Heart left ventricle (tissue), 16 donors: ENCODE measurements at regions not wholly inside any gene's neighbourhood (a gene's known extent, or its start where the extent isn't known, plus 50 kb on each side); places are given as distances from the start of the nearest gene placed in this dataset.

Experiments used
- ATAC-seq, 4 donors: fragments of 200-7000 bp; cut with Tn5 transposase; one replicate each; pipeline ENCODE4 v1.9.1; 2020 to 2022; ENCODE audit warnings: moderate library complexity in 4 of 4, mild to moderate bottlenecking in 3 of 4, moderate number of reproducible peaks in 1 of 4
- DNase-seq, 5 donors: peaks; one replicate each; pipeline ENCODE4 v3.0.0-alpha.2; 2020
- H3K27ac ChIP-seq, 12 donors: fragments of 200-600 bp; sonication (generic) in 4 of 12; one replicate each; pipeline versions ENCODE4 v1.5.0 to v1.8.0; 2016 to 2022; ENCODE audit warnings: mild to moderate bottlenecking in 2 of 12
- H3K27me3 ChIP-seq, 9 donors: fragments of 200-600 bp; sonication (generic) in 2 of 9; one replicate each; pipeline versions ENCODE4 v1.5.1 to v1.8.0; 2016 to 2022; ENCODE audit warnings: mild to moderate bottlenecking in 3 of 9
- H3K36me3 ChIP-seq, 9 donors: fragments of 200-600 bp; sonication (generic) in 2 of 9; one replicate each; pipeline versions ENCODE4 v1.5.0 to v1.8.0; 2018 to 2022; ENCODE audit warnings: mild to moderate bottlenecking in 2 of 9
- H3K4me1 ChIP-seq, 12 donors: fragments of 200-600 bp; sonication (generic) in 4 of 12; one replicate each; pipeline versions ENCODE4 v1.5.0 to v1.8.0; 2016 to 2022; ENCODE audit warnings: mild to moderate bottlenecking in 3 of 12
- H3K4me3 ChIP-seq, 12 donors: fragments of 200-600 bp; sonication (generic) in 4 of 12; one replicate each; pipeline versions ENCODE4 v1.5.0 to v1.8.0; 2017 to 2022; ENCODE audit warnings: mild to moderate bottlenecking in 9 of 12, moderate library complexity in 4 of 12
- H3K9me3 ChIP-seq, 12 donors: fragments of 200-600 bp; sonication (generic) in 4 of 12; one replicate each; pipeline versions ENCODE4 v1.5.0 to v1.8.0; 2016 to 2022; ENCODE audit warnings: mild to moderate bottlenecking in 1 of 12
- POLR2A ChIP-seq, 2 donors: fragments of 450-650 bp; IDR thresholded peaks; one replicate each; pipeline ENCODE4 v1.6.1; 2017; ENCODE audit warnings: antibody characterized with exemption in 2 of 2, mild to moderate bottlenecking in 2 of 2, moderate library complexity in 2 of 2
- WGBS, 4 donors: extraction: QIAGEN DNeasy Blood & Tissue Kit in 2 of 4; methylation state at CpG; one replicate each; pipeline versions ENCODE4 v1.1.5 to v1.1.7; 2013 to 2018; 5-methylcytosine and 5-hydroxymethylcytosine counted together
- intact Hi-C, 10 donors: fragments of 100-400 bp; cut with DNase I; formaldehyde crosslinking; loops; one replicate each; pipeline versions ENCODE4 v1.11.1 to v1.14.2; 2022
- TF ChIP-seq, protein P1 (sequence below), 12 donors: fragments of 200-600 bp; sonication (generic) in 4 of 12; IDR thresholded peaks; one replicate each; pipeline versions ENCODE4 v1.5.0 to v1.8.0; 2018 to 2022; ENCODE audit warnings: antibody characterized with exemption in 12 of 12, mild to moderate bottlenecking in 5 of 12
- donor health status: ischemic (EF 13 %, LVEDD 7.1; RV severe dilation, severe dysfunction).
- donor health status: healthy with polysubstance abuse.
- donor health status: DM: no; HTN: yes; CAD: no.
- donor health status: DM: no; HTN: no; CAD: no.
- donor health status: ischemic (EF 25% LVEDD 6.9; RV normal size, moderate dysfunction).
- donor health status: ischemic (EF 25% LVEDD 5.7; RV mildly dilated, moderate dysfunction).
- donor health status: healthy.
- donor health status: DM: yes; HTN: yes; CAD: no.
- donor health status: ischemic (EF 35%, LVEDD 5.7; RV mildly dilated, moderate dysfunction).
- donor health status: nonischemic (EF 11% LVEDD 7.7; RV severe dilation, severe dysfunction).
- donor health status: DM: yes; HTN: yes; CAD: no.
- donor health status: PGD.
- donor health status: ischemic (EF 29% LVEDD 5.4; RV normal size, mild dysfunction).
- donor health status: nonischemic (EF 23%, LVEDD 6.1; RV moderate dilation, normal function).

DNA sequence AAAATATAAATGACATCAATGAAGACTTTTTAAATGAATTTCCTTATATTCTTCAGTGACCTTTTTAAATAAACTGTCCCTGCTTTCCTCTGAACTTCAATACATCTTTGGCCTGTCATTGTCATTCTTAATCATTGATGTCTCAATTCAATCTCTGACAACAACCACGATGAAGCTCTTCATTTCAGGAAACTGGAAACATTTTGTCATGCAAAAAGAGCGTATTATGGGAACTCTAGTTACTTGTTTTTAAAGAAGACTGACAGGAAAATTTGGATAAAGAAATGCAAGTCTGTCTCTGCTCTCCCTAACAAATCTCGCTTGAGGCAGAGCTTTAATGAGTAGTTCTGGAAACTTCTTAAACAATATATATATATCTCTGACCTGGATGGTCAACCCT is 535.8 kb upstream of the ADGRL2 start:
- no peak for TF ChIP-seq POLR2A (IDR thresholded peaks at IDR 0.05)
- TF ChIP-seq, protein P1, sequence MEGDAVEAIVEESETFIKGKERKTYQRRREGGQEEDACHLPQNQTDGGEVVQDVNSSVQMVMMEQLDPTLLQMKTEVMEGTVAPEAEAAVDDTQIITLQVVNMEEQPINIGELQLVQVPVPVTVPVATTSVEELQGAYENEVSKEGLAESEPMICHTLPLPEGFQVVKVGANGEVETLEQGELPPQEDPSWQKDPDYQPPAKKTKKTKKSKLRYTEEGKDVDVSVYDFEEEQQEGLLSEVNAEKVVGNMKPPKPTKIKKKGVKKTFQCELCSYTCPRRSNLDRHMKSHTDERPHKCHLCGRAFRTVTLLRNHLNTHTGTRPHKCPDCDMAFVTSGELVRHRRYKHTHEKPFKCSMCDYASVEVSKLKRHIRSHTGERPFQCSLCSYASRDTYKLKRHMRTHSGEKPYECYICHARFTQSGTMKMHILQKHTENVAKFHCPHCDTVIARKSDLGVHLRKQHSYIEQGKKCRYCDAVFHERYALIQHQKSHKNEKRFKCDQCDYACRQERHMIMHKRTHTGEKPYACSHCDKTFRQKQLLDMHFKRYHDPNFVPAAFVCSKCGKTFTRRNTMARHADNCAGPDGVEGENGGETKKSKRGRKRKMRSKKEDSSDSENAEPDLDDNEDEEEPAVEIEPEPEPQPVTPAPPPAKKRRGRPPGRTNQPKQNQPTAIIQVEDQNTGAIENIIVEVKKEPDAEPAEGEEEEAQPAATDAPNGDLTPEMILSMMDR (IDR thresholded peaks at IDR 0.05), result no peak
- Histone ChIP-seq H3K4me1 (no peaks in the 10 kb centered on the region), H3K27me3 (no peaks in the 10 kb centered on the region), H3K27ac (no peak overlapping the region), H3K36me3 (no peaks in the 10 kb centered on the region), H3K4me3 (no peak overlapping the region), H3K9me3 (no peaks in the 10 kb centered on the region)
- 53 to 67% (median 64%) methylated on average over 3 of the region's 3 CpGs for WGBS, 4 donors
- ATAC-seq (no peak), DNase-seq (no peak)
- intact Hi-C loops, result no loop called here

DNA sequence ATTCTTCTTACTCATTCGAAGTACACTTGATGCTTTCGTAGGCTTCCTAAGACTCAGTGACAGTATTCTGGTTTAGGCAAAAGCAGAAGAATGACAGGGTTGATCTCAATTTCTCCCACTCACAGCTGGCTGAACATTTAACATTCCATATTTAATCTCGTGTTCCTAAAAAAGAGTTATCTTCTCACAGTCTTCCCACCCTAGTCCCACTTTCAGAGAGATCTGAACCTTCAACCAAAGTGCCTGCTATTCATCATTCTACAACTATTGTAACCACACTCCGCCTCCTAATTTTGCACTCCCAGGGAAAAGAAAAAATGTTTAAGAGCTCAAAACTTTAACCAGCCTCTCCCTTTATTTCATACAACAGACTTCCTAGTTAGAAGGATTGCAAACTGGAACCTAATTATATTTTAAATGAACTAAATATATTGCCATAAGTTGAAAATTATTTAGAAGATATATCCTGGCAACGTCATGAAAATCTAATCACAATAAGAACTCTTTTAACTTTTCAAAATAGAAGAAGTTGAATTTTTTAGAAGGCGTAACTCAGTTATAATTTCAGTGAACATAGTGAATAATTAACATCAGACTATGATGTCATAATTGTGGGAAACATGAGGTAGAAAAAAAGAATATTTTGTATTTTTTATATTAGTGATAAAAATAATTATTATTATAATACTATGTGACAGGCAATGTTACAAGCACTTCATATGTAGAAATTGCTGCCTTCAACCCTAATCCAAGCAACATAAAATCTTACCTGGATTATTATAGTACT is 540.9 kb upstream of the ADGRL2 start:
- Histone ChIP-seq H3K36me3 (no peaks in the 10 kb centered on the region), H3K9me3 (no peaks in the 10 kb centered on the region), H3K4me1 (no peaks in the 10 kb centered on the region), H3K4me3 (no peak overlapping the region), H3K27ac (no peak overlapping the region), H3K27me3 (no peaks in the 10 kb centered on the region)
- intact Hi-C loops, result no loop called here
- DNase-seq (no peak), ATAC-seq (no peak)
- WGBS, 4 donors, result 72 to 78% (median 74%) methylated on average over 6 of the region's 6 CpGs
- TF ChIP-seq, protein P1 (IDR thresholded peaks at IDR 0.05), result no peak
- no peak for TF ChIP-seq POLR2A (IDR thresholded peaks at IDR 0.05)

DNA sequence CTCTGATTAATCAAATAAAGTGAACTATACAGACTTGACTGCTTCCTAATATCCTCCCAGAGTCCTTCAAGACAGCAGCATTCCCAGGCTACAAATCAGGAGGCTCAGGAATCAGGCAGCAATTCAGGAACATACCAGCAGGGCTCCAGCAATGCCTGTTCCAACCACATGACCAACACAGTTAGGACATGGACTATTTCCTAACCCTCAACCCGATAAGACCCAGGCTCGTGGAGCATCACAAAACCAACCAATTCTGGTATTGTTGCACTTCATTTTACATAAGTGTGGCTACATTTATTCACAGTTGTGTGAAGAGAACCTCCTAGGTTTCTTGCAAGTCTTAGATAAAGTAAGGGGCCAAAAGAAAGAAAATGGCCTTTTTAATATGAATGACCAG is 546.2 kb upstream of the ADGRL2 start:
- no peak for DNase-seq
- TF ChIP-seq POLR2A (IDR thresholded peaks at IDR 0.05), result no peak
- TF ChIP-seq, protein P1 (IDR thresholded peaks at IDR 0.05), result peak in 1 of 12 donors; percentile 11
- no peaks in the 10 kb centered on the region for H3K36me3 ChIP-seq
- ATAC-seq, result no peak
- H3K27ac ChIP-seq, result no peak overlapping the region
- no peaks in the 10 kb centered on the region for H3K4me1 ChIP-seq
- intact Hi-C loops, result no loop called here
- WGBS, 4 donors, result 67 to 88% (median 81%) methylated on average over 2 of the region's 2 CpGs
- no peak overlapping the region for H3K4me3 ChIP-seq
- H3K9me3 ChIP-seq, result no peaks in the 10 kb centered on the region
- H3K27me3 ChIP-seq, result no peaks in the 10 kb centered on the region

DNA sequence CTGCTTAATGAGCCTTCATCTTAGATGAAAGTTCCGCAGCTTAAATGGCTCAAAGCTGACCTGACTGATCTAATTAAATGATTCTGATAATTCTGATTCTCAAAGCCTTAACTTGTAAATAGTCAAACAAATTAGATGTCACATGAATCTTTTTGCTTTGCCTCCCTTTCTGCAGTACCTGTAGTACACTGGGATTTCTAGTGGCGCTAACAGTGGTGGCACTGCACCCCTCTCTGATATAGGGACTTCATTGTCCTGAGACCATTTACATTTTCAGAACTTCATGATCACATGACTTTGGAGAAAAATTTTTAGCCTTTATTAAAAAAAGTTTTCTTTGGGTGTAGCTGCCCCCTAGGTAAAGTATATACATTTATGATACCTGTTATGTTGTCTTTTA is 546.7 kb upstream of the ADGRL2 start:
- no peak for ATAC-seq
- no peaks in the 10 kb centered on the region for H3K9me3 ChIP-seq
- H3K27ac ChIP-seq, result no peak overlapping the region
- H3K36me3 ChIP-seq, result no peaks in the 10 kb centered on the region
- H3K4me1 ChIP-seq, result no peaks in the 10 kb centered on the region
- intact Hi-C loops, result no loop called here
- no peak overlapping the region for H3K4me3 ChIP-seq
- no peak for DNase-seq
- no peak for TF ChIP-seq POLR2A (IDR thresholded peaks at IDR 0.05)
- TF ChIP-seq, protein P1 (IDR thresholded peaks at IDR 0.05), result no peak
- no peaks in the 10 kb centered on the region for H3K27me3 ChIP-seq
- 95 to 99% (median 97%) methylated on average over 2 of the region's 2 CpGs for WGBS, 4 donors
